ENCODE measurements at regions not wholly inside any gene's neighbourhood (a gene's known extent, or its start where the extent isn't known, plus 50 kb on each side); places are given as distances from the start of the nearest gene placed in this dataset.

GRCh38 chr4:106450249-106450648 is 81.7 kb upstream of the GIMD1 start:
- no peak for TF ChIP-seq EZH2 (IDR thresholded peaks at IDR 0.05; ENCODE audit: insufficient read depth, low read length)
- TF ChIP-seq CTCF (IDR thresholded peaks at IDR 0.05; ENCODE audit: insufficient read depth, low read depth, low read length), result no peak

Data from astrocyte (in vitro differentiated cells and primary cell).